HG03565 (cell line): ENCODE measurements at regions not wholly inside any gene's neighbourhood (a gene's known extent, or its start where the extent isn't known, plus 50 kb on each side); places are given as distances from the start of the nearest gene placed in this dataset.
A peak's percentile ranks its signal among the peaks of the same experiment; 100 is the strongest.
"Not testable (repeated sequence)": the region's sequence is repeated elsewhere in the genome, so short reads cannot be mapped to it uniquely, and the experiment has no call there.

Source experiments
- ATAC-seq: cut with Tn5 transposase; IDR thresholded peaks from one replicate; pipeline ENCODE4 v1.9.1; 2021; ENCODE audit warnings: mild to moderate bottlenecking, moderate library complexity; ENCODE audit not compliant: unreplicated experiment

DNA sequence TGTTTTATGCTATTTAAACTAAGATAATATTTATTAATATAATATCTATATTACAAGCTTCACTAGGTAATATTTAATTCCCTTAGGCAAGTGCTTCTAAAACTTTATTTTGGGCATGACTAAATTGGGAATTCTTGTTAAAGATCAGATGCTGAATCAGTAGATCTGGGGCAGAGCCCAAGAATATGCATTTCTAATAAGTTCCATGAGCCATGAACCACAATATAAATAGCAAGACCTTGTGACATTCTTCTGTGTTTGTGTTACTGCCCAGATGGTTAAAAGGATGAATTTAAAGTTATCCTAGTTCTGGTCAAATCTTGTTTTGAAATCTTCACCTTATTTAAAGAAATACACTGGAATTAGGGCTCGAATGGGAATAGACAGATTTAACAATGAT is 258.4 kb upstream of the CACNA2D1 start:
- ATAC-seq: no peak

DNA sequence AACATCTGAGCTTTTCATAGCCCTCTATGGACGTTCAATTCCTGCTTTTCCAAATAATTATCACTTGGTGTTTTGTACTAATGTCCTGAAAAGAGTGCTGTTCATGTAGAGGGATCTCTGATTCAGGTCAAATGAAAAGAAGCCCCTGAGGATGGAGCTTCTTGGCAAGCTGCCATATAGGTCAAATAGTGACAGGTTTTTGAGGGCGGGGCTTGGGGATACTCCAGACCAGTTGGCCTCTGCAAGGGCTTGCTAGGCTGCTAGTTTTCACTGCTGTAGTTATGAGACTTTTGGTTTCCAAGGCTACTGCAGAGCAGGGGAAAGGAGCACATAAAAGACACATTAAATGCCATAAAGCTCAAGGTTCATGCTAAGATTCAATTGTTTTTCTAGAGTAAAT is 257.2 kb upstream of the CACNA2D1 start:
- ATAC-seq: no peak

DNA sequence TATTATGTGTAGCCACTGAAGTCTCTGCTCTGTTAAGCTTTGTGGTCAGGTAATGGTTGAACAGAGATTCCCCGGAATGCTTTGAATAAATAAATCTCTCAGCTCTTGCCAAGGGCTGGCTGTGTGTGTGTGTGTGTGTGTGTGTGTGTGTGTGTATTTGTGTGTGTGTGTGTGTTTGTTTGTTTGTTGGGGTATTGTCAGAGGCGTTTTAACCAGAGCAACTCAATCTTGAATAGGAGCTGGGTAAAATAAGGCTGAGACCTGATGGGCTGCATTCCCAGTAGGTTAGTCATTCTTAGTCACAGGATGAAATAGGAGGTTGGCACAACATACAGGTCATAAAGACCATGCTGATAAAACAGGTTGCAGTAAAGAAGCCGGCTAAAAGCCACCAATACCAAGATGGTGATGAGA is 256.2 kb upstream of the CACNA2D1 start:
- ATAC-seq: no peak

DNA sequence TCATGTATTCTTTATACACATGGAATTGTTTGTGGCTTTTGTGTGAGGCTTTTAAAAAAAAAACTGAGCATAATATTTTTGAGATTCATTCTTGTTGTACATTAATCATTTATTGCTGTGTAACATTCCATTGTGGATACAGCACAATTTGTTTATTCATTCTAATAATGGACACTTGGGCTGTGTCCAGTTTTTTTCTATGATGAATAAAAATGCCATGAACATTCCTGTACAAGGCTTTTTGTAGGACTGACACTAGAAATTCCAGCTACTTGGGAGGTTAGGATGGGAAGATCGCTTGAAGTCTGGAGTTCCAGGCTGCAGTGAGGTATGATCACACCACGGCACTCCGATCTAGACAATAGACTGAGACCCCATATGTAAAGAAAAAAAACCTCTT is 254.3 kb upstream of the CACNA2D1 start:
- no peak for ATAC-seq

DNA sequence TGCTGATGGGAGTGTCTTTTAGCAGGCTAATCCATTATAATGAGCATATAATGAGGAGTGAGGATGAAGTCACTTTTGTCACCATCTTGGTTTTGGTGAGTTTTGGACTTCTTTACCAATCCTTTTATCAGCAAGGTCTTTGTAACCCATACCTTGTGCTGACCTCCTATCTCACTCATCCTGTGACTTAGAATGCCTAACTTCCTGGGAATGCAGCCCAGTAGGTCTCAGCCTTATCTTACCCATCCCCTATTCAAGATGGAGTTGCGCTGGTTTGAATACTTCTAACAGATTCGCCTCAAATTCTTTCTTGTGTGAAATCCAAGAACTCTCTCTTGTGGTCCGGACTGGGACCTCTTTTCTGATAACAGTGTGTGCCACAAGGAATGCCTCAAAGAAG is 253.1 kb upstream of the CACNA2D1 start:
- no peak for ATAC-seq

DNA sequence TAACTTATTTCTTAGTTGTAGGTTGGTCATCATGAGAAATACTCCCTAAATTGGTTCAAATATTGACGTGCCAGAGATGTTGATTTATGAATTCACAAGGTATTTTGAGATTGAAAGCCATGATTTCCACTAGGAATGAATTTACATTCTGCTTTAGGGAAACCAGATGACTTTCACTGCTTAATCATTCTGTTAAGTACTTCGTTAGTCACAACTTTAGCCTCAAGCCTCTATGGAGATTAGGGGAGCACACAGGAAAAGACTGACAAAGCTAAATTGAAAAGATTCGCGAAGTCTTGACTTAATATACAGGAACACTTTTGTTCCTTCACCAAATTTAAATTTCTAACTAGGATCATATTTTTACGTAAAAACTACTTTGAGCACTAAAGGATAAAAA is 250.4 kb upstream of the CACNA2D1 start:
- ATAC-seq: no peak

DNA sequence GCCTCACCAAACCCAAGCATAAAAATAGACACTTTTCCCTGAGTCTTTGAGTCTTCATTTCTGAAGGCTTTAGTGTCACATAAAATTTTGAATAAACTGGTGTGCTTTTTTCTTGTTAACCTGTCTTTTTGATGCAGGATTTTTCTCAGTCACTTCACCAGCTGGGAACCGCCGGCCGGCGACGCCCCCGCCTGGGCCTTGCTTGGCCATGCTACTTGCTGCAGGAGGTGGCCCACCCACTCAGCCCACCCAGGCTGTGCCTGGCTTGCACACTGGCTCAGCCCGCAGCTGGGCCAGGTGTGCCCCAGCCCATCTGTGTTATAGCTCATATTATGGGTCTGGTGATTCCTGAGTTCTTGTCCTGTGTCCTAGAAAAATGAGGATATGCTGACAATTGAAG is 247.4 kb upstream of the CACNA2D1 start:
- no peak for ATAC-seq

DNA sequence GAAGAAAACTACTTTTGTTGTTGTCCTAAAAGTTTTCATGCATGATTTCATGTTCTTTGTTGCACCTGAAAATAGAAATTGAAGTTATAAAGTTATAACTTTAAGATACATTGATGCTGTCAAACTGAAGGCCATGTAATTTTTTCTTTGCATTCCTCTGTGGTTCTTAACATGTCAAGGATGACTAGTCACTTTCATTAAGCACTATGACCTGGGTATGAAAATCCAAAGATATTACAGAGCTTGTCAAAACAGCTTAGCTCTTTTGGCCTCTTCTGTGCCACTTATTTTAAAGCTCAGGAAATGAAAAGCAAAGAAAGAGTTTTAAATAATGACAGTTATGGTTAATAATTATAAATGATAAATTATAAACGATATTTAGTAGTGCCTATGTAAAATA is 241.6 kb upstream of the CACNA2D1 start:
- ATAC-seq: no peak

DNA sequence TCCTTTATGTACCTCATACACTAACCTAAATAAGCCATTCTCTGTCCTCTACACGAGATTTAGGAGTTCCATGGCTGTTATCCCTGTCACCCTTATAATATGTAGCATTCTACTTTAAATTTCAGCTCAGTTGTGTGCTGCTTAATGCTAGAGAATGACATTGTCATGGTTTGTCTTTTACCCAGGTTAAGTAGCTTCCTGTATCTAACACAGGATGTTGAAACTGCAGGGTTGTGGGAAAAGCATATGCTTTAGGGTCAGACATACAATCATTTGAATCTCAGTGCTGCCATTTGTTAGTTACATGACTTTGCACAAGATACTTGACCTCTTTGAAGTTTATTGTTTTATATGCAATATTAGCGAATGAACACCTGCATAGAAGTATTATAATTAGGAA is 235.1 kb upstream of the CACNA2D1 start:
- peak; percentile 41 for ATAC-seq

DNA sequence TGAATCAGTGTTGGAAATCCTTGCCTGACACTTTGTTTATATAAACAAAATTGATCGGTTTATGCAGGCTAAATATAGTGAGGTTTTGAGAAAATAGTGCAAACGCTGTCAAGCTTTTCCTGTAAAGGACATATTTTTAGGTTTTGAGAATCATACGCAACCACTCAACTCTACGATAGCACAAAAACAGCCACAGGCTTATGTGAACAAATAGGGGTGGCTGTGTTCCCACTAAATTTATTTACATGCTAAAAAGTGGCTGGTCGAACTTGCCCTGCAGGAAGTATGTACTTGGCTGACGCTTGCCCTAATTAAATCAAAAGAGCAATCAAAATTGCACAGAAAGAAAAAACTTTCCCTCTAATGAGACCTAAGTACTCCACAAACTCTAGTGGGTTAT is 234.7 kb upstream of the CACNA2D1 start:
- ATAC-seq: no peak

DNA sequence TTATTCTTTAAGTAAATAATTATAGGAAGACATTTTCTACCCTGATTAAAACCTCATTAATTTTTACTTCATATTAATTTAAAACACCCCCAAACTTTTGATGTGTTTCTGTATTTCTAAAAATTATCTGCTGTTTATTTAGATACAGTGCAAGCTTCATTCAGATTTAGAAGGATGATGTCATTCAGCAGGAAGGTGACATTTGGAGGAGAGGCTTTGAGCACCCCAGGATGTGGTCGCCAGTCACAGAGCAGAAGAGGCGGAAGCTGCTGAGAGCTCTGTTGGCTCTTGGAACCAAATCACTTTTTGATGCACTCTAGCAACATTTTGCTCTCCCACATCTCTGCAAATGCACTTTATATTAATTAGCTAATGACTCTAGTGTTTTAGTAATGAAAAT is 233.9 kb upstream of the CACNA2D1 start:
- ATAC-seq: peak; percentile 92

DNA sequence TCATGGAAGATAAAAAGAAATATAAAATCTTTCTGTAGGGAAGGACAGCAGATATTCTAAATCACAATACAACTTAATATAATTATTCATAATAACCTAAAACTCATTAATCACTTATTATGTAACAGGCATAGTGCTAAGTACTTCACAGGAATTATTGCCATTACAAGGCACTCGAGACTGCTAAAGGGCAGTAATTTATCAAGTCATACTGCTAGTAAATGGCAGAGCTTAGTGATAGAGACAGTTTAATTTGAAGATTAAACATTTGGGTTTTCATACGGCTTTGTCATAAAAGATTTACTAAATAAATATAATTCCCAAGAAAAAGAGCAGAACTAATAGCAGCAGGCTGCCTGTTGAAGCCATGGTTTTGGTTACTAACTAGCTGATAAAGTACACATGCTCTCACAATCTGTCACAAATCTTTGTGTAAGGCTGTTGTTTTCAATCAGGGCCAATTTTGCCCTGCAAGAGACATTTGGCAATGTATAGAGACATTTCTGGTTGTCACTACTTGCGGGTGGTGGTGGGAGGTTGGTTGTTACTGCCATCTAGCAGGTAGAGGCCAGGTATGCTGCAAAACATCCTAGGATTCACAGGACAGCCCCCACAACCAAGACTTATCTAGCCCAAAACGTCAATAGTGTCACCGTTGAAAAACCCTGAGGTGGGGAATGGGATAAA is 233.3 kb upstream of the CACNA2D1 start:
- no peak for ATAC-seq

DNA sequence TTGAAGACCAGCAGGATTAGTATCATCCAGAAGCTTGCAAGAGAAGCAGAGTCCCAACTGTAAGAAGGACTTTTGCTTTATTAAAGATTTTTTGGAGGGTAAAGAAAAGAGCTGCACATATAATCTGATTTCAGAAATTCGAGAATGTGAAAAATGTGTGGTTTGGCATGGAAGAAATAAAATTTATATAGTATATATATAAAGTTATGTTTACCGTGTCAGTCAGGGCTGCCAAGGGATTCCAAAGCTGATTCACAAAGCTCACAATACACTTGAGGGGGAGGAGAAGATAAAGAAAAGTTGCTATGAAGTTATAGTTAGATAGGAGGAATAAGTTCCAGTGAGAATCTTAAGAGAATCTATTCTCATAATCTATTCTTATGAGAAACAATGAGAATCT is 231.8 kb upstream of the CACNA2D1 start:
- ATAC-seq: no peak

DNA sequence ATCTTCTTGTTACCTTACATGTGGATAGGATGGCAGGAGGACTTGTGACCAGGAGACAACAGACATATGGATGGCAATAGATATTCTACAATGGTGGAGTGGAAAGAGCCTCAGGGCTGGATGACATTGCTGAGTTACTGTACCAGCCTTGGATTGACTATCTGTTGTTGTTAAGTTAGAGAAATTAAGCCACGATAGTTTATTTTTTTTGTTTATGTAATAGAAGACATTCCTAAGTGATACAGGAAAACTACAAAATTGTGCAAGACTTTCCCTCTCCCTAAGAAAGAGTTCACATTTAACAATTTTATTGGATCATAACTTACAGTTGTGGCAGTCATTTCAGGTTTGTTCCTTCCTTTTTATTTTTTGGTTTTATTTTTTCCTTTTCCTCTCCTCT is 230.7 kb upstream of the CACNA2D1 start:
- ATAC-seq: no peak

DNA sequence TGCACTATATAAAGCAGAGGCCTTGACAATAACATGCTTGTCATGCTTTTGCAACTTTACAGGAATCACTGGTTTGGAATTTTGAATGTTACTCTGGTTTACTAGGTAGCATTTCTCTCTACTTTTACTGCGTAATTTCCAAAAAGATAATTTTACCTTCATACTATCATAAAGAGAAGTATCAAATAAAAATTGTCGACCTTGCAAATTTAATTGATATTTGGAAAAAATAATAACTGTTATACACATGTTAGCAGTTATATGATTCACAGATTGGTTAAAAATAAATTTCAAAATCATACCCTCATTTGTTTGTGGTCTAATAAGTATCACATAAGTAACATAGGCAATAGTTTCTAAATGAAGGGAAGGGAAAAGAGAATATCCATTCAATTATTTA is 228.5 kb upstream of the CACNA2D1 start:
- ATAC-seq: no peak

DNA sequence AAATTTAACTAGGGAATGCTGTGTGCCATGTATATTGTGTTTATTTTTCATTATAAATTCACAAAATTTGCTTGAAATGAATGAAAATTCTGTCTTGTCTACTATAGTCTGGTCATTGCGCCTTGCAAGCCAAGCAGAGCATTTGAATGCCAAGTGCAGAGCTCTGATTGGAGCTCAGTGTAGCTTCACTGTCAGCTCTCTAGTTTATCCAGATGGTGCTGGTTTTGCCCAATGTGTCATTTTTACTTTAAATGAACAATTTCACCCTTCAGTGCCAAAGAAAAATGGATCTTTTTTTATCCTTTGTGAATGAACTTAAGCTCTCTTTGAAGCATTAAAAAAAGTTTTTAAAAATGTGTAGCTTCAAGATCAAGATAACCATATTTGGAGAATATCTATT is 225.6 kb upstream of the CACNA2D1 start:
- no peak for ATAC-seq

DNA sequence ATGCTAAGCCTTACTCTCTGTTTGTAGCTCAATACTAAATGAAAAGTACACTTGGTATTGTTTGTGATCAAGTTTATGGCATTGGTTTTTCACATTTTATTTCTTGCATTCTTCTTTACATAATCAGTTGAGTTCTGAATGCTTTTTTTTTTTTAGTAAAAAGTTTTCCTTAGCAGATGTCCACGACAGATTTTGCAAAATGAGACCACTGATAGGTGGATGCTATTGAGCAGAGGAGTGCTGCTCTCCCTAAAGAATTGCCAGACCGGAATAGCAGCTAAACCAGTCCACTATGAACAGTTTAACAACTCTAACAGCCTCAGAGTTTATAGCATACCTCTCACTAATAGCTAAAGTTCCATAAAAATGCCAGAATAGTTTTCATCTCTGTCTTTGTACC is 225.1 kb upstream of the CACNA2D1 start:
- ATAC-seq: no peak

DNA sequence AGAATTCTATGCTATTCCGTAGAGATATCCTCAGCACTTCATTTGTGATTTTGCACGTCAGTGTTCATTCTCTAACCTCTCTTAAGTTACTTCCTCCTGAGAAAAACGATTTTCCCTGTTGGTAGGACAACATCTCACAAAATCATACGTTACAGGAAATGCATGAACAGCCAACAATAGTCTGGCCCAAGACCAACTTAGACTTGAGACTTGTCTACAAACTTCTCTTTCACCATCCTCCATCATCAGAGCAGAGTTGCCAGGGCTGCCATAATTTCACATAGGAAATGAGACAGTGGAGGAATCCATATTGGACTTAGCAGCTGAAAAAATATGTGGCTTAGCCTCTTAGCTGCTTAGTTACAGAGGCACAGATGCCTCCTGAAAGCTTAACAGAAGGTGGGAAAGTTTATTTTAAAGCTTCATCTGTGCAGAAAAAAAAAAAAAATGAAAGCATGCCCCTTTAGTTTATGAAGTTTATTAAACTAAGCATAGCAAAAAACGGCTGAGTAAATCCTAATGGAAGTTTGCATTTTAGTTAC is 222.5 kb upstream of the CACNA2D1 start:
- no peak for ATAC-seq

DNA sequence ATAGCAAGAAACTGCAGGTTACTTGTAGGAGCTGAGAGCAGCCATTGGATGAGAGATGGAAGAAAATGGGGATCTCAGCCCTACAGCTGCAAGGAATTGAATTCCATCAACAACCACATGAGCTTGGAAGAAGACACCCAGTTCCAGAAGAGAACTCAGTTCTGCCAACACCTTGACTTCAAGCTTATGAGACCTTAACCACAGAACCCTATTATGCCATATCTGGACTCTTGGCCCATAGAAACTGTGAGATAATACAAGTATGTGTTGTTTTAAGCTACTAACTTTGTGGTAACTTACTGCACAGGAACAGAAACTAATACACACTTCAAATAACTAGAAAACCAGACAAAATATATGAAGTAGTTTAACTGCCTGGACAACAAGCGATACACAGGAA is 212.4 kb upstream of the CACNA2D1 start:
- no peak for ATAC-seq

DNA sequence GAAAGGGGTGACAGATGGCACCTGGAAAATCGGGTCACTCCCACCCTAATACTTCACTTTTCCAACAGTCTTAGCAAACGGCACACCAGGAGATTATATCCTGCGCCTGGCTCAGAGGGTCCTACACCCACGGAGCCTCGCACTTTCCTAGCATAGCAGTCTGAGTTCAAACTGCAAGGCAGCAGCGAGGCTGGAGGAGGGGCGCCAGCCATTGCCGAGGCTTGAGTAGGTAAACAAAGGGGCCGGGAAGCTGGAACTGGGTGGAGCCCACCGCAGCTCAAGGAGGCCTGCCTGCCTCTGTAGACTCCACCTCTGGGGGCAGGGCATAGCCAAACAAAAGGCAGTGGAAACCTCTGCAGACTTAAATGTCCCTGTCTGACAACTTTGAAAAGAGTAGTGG is 206.5 kb upstream of the CACNA2D1 start:
- ATAC-seq: not testable (repeated sequence)

DNA sequence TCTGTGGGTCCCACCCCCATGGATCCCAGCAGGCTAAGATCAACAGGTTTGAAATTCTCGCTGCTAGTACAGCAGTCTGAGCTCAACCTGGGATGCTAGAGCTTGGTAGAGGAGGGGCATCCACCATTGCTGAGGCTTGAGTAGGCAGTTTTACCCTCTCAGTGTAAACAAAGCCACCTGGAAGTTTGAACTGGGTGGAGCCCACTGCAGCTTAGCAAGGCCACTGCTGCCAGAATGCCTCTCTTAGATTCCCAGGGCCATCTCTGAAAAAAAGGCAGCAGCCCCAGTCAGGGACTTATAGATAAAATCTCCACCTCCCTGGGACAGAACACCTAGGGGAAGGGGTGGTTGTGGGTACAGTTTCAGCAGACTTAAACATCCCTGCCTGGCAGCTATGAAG is 190.0 kb upstream of the CACNA2D1 start:
- no peak for ATAC-seq

DNA sequence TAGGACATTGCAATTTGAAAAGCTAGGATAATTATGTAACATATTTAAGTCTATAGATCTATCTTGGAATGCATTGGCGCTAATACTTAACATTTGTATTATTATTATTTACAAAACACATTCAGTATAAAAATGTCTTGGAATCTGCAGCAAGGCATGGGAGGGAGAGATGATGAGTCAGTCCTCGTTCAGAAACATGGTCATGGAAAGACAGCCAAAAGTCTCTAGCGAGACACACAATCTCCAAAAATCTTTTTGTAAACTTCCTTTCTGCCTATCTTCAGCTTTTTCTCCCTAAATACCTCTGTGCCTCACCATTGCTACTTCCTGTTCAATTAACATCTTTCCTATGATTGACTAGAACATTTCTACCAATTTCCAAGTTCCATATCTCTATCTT is 188.4 kb upstream of the CACNA2D1 start:
- ATAC-seq: no peak

DNA sequence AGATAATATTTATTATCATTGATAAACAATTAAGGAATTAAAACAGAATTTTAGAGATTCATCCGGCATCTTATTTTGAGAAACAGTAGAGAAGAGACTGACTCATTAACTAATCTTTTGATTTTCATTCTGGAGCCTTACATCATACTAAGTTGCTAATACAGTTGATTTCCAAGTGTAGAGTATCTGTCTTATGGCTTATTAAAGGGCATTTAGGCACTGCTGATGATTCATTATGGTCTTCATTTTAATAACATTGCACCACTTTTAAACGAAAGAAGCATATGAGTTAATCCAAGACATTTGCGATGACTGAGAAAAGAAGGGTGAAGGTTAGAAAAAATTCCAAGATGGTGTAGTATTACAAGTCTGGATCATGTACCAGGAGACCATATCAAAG is 186.0 kb upstream of the CACNA2D1 start:
- ATAC-seq: no peak
